Astrocyte (in vitro differentiated cells and primary cell): ENCODE measurements at regions not wholly inside any gene's neighbourhood (a gene's known extent, or its start where the extent isn't known, plus 50 kb on each side); places are given as distances from the start of the nearest gene placed in this dataset.

Experiments
- DNase-seq: peaks from one replicate; pipeline ENCODE4 v3.0.0-alpha.2; 2010; ENCODE audit warnings: low read depth
- FAIRE-seq: peaks from 2 replicates; lab custom pipeline; 2011; peaks lifted over from hg19 to GRCh38; lab: Jason Lieb, UNC
- H2AFZ ChIP-seq: 2 replicates; pipeline ENCODE4 v1.6.0; 2012; ENCODE audit warnings: low read depth, low read length, inconsistent platforms
- H3K27ac ChIP-seq: 2 replicates; pipeline ENCODE4 v1.5.1; 2011; ENCODE audit warnings: low read depth, low read length, inconsistent platforms
- H3K27me3 ChIP-seq: 2 replicates; pipeline ENCODE4 v1.6.0; 2011; ENCODE audit warnings: low read length, inconsistent platforms; ENCODE audit not compliant: insufficient read depth
- H3K36me3 ChIP-seq: 2 replicates; pipeline ENCODE4 v1.5.1; 2011; ENCODE audit warnings: low read length, inconsistent platforms; ENCODE audit not compliant: insufficient read depth
- H3K4me1 ChIP-seq: 2 replicates; pipeline ENCODE4 v1.5.1; 2011; ENCODE audit warnings: low read length, inconsistent platforms; ENCODE audit not compliant: insufficient read depth
- H3K4me2 ChIP-seq: 2 replicates; pipeline ENCODE4 v1.6.0; 2012; ENCODE audit warnings: low read length, inconsistent platforms
- H3K4me3 ChIP-seq: 2 replicates; pipeline ENCODE4 v1.5.1; 2011; ENCODE audit warnings: low read depth, mild to moderate bottlenecking, low read length, inconsistent platforms; ENCODE audit not compliant: insufficient read depth
- H3K79me2 ChIP-seq: 2 replicates; pipeline ENCODE4 v1.6.0; 2012; ENCODE audit warnings: mild to moderate bottlenecking, low read length, inconsistent platforms; ENCODE audit not compliant: insufficient read depth
- H3K9ac ChIP-seq: 2 replicates; pipeline ENCODE4 v1.6.0; 2012; ENCODE audit warnings: mild to moderate bottlenecking, low read length, inconsistent platforms
- H3K9me3 ChIP-seq: 2 replicates; pipeline ENCODE4 v1.5.1; 2012; ENCODE audit warnings: low read depth, mild to moderate bottlenecking, low read length, inconsistent platforms; ENCODE audit not compliant: insufficient read depth
- H4K20me1 ChIP-seq: 2 replicates; pipeline ENCODE4 v1.6.0; 2012; ENCODE audit warnings: low read length, inconsistent platforms; ENCODE audit not compliant: insufficient read depth
- H3K27ac Mint-ChIP-seq: one replicate; pipeline ENCODE4 v1.8.0; 2021; ENCODE audit warnings: mild to moderate bottlenecking, mixed read lengths; ENCODE audit not compliant: unreplicated experiment
- H3K27me3 Mint-ChIP-seq: one replicate; pipeline ENCODE4 v1.8.0; 2021; ENCODE audit warnings: low read depth, mixed read lengths; ENCODE audit not compliant: unreplicated experiment
- H3K36me3 Mint-ChIP-seq: one replicate; pipeline ENCODE4 v1.8.0; 2021; ENCODE audit warnings: low read depth, mixed read lengths; ENCODE audit not compliant: unreplicated experiment
- H3K4me1 Mint-ChIP-seq: one replicate; pipeline ENCODE4 v1.8.0; 2021; ENCODE audit warnings: low read depth, mixed read lengths; ENCODE audit not compliant: unreplicated experiment
- H3K4me3 Mint-ChIP-seq: one replicate; pipeline ENCODE4 v1.8.0; 2021; ENCODE audit warnings: mild to moderate bottlenecking, moderate library complexity, mixed read lengths; ENCODE audit not compliant: unreplicated experiment
- H3K9me3 Mint-ChIP-seq: one replicate; pipeline ENCODE4 v1.8.0; 2021; ENCODE audit warnings: mild to moderate bottlenecking, mixed read lengths; ENCODE audit not compliant: unreplicated experiment
- EZH2 ChIP-seq: IDR thresholded peaks from 2 replicates; pipeline ENCODE4 v1.6.1; 2012; ENCODE audit warnings: mild to moderate bottlenecking, low read length, inconsistent platforms; ENCODE audit not compliant: insufficient read depth
- TF ChIP-seq, protein P1 (sequence below): IDR thresholded peaks from 2 replicates; pipeline ENCODE4 v1.5.1; 2011; ENCODE audit warnings: low read depth, mild to moderate bottlenecking, inconsistent platforms, low read length, moderate library complexity; ENCODE audit not compliant: insufficient read depth

DNA sequence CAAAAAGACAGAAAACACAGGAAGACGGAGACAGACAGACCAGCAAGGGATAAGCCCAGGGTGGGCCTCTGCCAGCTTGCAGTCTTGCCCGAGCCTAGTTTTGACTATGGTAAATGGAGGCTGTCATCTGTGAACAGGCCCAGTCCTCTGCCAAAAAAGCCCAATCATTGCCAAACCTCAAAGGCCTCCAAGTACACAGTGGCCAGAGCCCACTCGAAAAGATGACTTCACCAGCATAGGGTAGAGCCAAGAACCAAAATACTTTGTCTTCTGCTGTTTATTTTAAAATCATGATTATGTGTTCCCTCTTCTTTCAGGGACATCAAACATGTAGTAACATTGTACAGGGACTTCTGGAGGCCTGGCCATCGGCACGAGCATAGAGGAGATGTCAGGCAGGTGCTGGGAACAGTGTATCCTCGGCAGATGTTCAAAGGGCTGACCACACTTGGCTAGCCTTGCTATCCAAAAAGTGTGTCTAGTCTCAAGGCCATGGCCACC, 66.0 kb downstream of the TTC32 start:
- Histone ChIP-seq H3K27ac (no peak overlapping the region), H3K4me1 (no peaks in the 10 kb centered on the region), H3K79me2 (no peaks in the 10 kb centered on the region), H3K27me3 (peaks cover 5% of the 10 kb centered on the region), H2AFZ (no peak overlapping the region), H4K20me1 (no peaks in the 10 kb centered on the region), H3K4me2 (no peak overlapping the region), H3K36me3 (no peaks in the 10 kb centered on the region), H3K9ac (no peak overlapping the region), H3K4me3 (no peak overlapping the region), H3K9me3 (no peaks in the 10 kb centered on the region)
- Mint-ChIP-seq H3K36me3 (no peaks in the 10 kb centered on the region), H3K4me1 (no peaks in the 10 kb centered on the region), H3K27me3 (peaks cover 9% of the 10 kb centered on the region), H3K9me3 (no peaks in the 10 kb centered on the region), H3K4me3 (no peak overlapping the region), H3K27ac (no peak overlapping the region)
- TF ChIP-seq EZH2: no peak
- FAIRE-seq (no peak), DNase-seq (peak; percentile 68)

DNA sequence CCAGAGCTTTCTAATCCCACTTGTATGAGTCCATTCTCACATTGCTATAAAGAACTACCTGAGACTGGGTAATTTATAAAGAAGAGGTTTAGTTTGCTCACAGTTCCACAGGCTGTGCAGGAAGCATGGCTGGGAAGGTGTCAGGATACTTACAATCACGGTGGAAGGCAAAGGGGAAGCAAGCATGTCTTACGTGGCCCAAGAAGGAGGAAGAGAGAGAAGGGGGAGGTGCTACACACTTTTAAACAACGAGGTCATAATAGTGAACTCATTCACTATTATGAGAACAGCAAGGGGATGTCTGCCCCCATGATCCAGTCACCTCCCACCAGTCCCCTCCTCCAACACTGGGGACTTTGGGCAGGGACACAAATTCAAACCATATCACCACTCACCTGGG, 67.8 kb downstream of the TTC32 start:
- Mint-ChIP-seq H3K4me1 (no peaks in the 10 kb centered on the region), H3K4me3 (no peak overlapping the region), H3K9me3 (no peaks in the 10 kb centered on the region), H3K27me3 (peaks cover 3% of the 10 kb centered on the region), H3K27ac (no peak overlapping the region), H3K36me3 (no peaks in the 10 kb centered on the region)
- Histone ChIP-seq H2AFZ (no peak overlapping the region), H3K79me2 (no peaks in the 10 kb centered on the region), H3K9me3 (no peaks in the 10 kb centered on the region), H3K27ac (no peak overlapping the region), H3K4me1 (no peaks in the 10 kb centered on the region), H3K4me2 (no peak overlapping the region), H3K27me3 (peaks cover 5% of the 10 kb centered on the region), H4K20me1 (no peaks in the 10 kb centered on the region), H3K9ac (no peak overlapping the region), H3K4me3 (no peak overlapping the region), H3K36me3 (no peaks in the 10 kb centered on the region)
- TF ChIP-seq, protein P1, sequence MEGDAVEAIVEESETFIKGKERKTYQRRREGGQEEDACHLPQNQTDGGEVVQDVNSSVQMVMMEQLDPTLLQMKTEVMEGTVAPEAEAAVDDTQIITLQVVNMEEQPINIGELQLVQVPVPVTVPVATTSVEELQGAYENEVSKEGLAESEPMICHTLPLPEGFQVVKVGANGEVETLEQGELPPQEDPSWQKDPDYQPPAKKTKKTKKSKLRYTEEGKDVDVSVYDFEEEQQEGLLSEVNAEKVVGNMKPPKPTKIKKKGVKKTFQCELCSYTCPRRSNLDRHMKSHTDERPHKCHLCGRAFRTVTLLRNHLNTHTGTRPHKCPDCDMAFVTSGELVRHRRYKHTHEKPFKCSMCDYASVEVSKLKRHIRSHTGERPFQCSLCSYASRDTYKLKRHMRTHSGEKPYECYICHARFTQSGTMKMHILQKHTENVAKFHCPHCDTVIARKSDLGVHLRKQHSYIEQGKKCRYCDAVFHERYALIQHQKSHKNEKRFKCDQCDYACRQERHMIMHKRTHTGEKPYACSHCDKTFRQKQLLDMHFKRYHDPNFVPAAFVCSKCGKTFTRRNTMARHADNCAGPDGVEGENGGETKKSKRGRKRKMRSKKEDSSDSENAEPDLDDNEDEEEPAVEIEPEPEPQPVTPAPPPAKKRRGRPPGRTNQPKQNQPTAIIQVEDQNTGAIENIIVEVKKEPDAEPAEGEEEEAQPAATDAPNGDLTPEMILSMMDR: no peak
- TF ChIP-seq EZH2: no peak
- FAIRE-seq (no peak), DNase-seq (no peak)

DNA sequence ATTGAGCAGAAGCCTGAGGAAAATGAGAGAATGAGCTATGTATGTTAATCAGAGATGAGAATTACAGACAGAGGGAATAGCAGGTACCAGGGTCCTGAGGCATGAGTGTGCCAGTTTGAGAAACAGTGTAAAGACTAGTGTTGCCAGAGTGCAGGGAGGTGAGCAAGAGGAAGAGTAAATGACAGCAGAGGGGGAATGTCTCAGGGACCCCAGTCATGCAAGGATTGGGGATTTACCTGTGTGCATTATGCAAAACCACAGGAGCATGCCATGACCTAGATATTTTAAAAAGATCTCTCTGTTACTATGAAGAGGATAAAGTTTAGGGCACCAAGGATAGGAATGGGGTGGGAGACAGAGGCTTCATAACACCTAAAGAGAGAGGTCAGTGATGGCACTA, 72.1 kb downstream of the TTC32 start:
- H3K36me3 Mint-ChIP-seq: no peaks in the 10 kb centered on the region
- no peak overlapping the region for H3K4me3 Mint-ChIP-seq
- Histone ChIP-seq H3K36me3 (no peaks in the 10 kb centered on the region), H3K9me3 (no peaks in the 10 kb centered on the region), H3K4me1 (no peaks in the 10 kb centered on the region), H3K9ac (no peak overlapping the region), H3K4me2 (no peak overlapping the region), H3K27ac (no peak overlapping the region), H3K79me2 (no peaks in the 10 kb centered on the region), H4K20me1 (no peaks in the 10 kb centered on the region), H3K27me3 (peaks cover 6% of the 10 kb centered on the region), H3K4me3 (no peak overlapping the region), H2AFZ (no peak overlapping the region)
- no peak for TF ChIP-seq EZH2
- TF ChIP-seq, protein P1: no peak
- H3K4me1 Mint-ChIP-seq: no peaks in the 10 kb centered on the region
- no peaks in the 10 kb centered on the region for H3K27me3 Mint-ChIP-seq
- FAIRE-seq (no peak), DNase-seq (no peak)
- no peaks in the 10 kb centered on the region for H3K9me3 Mint-ChIP-seq
- H3K27ac Mint-ChIP-seq: no peak overlapping the region
